IMR-90 (cell line): ENCODE measurements at regions not wholly inside any gene's neighbourhood (a gene's known extent, or its start where the extent isn't known, plus 50 kb on each side); places are given as distances from the start of the nearest gene placed in this dataset.

ENCODE experiments used
- ATAC-seq: fragments of 200-7000 bp; cut with Tn5 transposase; 2 replicates; pipeline ENCODE4 v1.9.1; 2020; ENCODE audit warnings: low read depth, mild to moderate bottlenecking, moderate library complexity
- BruUV-seq: library from RNA; stranded (reverse); fragments of 400-500 nt; replicated peaks from 2 replicates; lab custom pipeline; 2021; lab: Mats Ljungman, UMichigan
- CTCF ChIA-PET: fragments of 300-600 bp; formaldehyde crosslinking; extraction: SDS; loops from one replicate; lab custom pipeline; 2021; ENCODE audit warnings: antibody characterized with exemption; lab: Yijun Ruan, JAX
- POLR2A ChIA-PET: fragments of 300-600 bp; sonication (Branson Sonifier 250); formaldehyde crosslinking; loops from one replicate; lab custom pipeline; 2022; ENCODE audit warnings: antibody characterized with exemption; ENCODE audit not compliant: unreplicated experiment; lab: Charles Lee
- DNase-seq: peaks from one replicate; pipeline ENCODE4 v3.0.0; 2013
- H2AFZ ChIP-seq: replicated peaks from 2 replicates; pipeline ENCODE3; 2013; ENCODE audit warnings: low read length, mild to moderate bottlenecking; ENCODE audit not compliant: poor library complexity
- H2AK5ac ChIP-seq: 2 replicates; pipeline ENCODE4 v1.6.1; 2013; ENCODE audit warnings: low read depth, low read length, inconsistent platforms
- H2AK9ac ChIP-seq: replicated peaks from 2 replicates; pipeline ENCODE3; 2013; ENCODE audit warnings: mild to moderate bottlenecking, low read depth, low read length, moderate library complexity; ENCODE audit not compliant: poor library complexity
- H2BK120ac ChIP-seq: 2 replicates; pipeline ENCODE4 v1.6.1; 2013; ENCODE audit warnings: low read depth, low read length, inconsistent platforms
- H2BK15ac ChIP-seq: 3 replicates; pipeline ENCODE4 v1.6.1; 2013; ENCODE audit warnings: low read depth, low read length, inconsistent platforms
- H2BK20ac ChIP-seq: 2 replicates; pipeline ENCODE4 v1.6.1; 2013; ENCODE audit warnings: low read depth, mild to moderate bottlenecking, inconsistent platforms, low read length, moderate library complexity
- H2BK5ac ChIP-seq: 2 replicates; pipeline ENCODE4 v1.6.1; 2013; ENCODE audit warnings: mild to moderate bottlenecking, low read depth, low read length, inconsistent platforms; ENCODE audit not compliant: poor library complexity, severe bottlenecking
- H3K14ac ChIP-seq: replicated peaks from 2 replicates; pipeline ENCODE4 v1.6.1; 2013; ENCODE audit warnings: low read depth, low read length, inconsistent platforms
- H3K18ac ChIP-seq: 2 replicates; pipeline ENCODE4 v1.6.1; 2013; ENCODE audit warnings: low read depth, low read length, control low read depth
- H3K23ac ChIP-seq: 2 replicates; pipeline ENCODE4 v1.6.1; 2013; ENCODE audit warnings: low read depth, low read length, inconsistent platforms
- H3K27ac ChIP-seq: 2 replicates; pipeline ENCODE4 v1.5.1; 2013; ENCODE audit warnings: mild to moderate bottlenecking, control low read depth, low read length; ENCODE audit not compliant: insufficient read depth
- H3K27me3 ChIP-seq: 2 replicates; pipeline ENCODE4 v1.6.1; 2013; ENCODE audit warnings: low read length; ENCODE audit not compliant: control insufficient read depth, insufficient read depth
- H3K36me3 ChIP-seq: 2 replicates; pipeline ENCODE4 v1.6.1; 2013; ENCODE audit warnings: low read length, mixed read lengths; ENCODE audit not compliant: control insufficient read depth, insufficient read depth
- H3K4ac ChIP-seq: 2 replicates; pipeline ENCODE4 v1.6.1; 2013; ENCODE audit warnings: low read depth, low read length, inconsistent platforms
- H3K4me1 ChIP-seq: 2 replicates; pipeline ENCODE4 v1.6.1; 2013; ENCODE audit warnings: low read length, mixed read lengths; ENCODE audit not compliant: control insufficient read depth, insufficient read depth
- H3K4me2 ChIP-seq: 2 replicates; pipeline ENCODE4 v1.6.1; 2013; ENCODE audit warnings: low read depth, mild to moderate bottlenecking, control low read depth, low read length, moderate library complexity
- H3K4me3 ChIP-seq: 2 replicates; pipeline ENCODE4 v1.5.1; 2013; ENCODE audit warnings: low read depth, mild to moderate bottlenecking, control low read depth, low read length, moderate library complexity; ENCODE audit not compliant: insufficient read depth
- H3K56ac ChIP-seq: 2 replicates; pipeline ENCODE4 v1.6.1; 2013; ENCODE audit warnings: low read length, inconsistent platforms; ENCODE audit not compliant: insufficient read depth; ENCODE audit errors: extremely low read depth
- H3K79me1 ChIP-seq, 2 experiments: 2 replicates each; pipeline ENCODE4 v1.6.1; 2013; ENCODE audit warnings: low read length in 2 of 2, inconsistent platforms in 1 of 2, low read depth in 1 of 2
- H3K9ac ChIP-seq: 2 replicates; pipeline ENCODE4 v1.6.1; 2013; ENCODE audit warnings: low read depth, low read length, control low read depth
- H3K9me1 ChIP-seq: 2 replicates; pipeline ENCODE4 v1.6.1; 2013; ENCODE audit warnings: low read length, inconsistent platforms; ENCODE audit not compliant: insufficient read depth
- H3K9me3 ChIP-seq: 2 replicates; pipeline ENCODE4 v1.6.1; 2013; ENCODE audit warnings: low read length; ENCODE audit not compliant: control insufficient read depth, insufficient read depth
- H4K20me1 ChIP-seq: 2 replicates; pipeline ENCODE4 v1.6.1; 2013; ENCODE audit warnings: low read length, inconsistent platforms; ENCODE audit not compliant: insufficient read depth
- H4K5ac ChIP-seq: 2 replicates; pipeline ENCODE4 v1.6.1; 2013; ENCODE audit warnings: mild to moderate bottlenecking, low read depth, low read length, control low read depth
- H4K8ac ChIP-seq, 2 experiments: 2 replicates each; pipeline ENCODE4 v1.6.1; 2013; ENCODE audit warnings: low read depth in 2 of 2, low read length in 2 of 2, control low read depth in 1 of 2, inconsistent platforms in 1 of 2
- H4K91ac ChIP-seq: 2 replicates; pipeline ENCODE4 v1.6.1; 2013; ENCODE audit warnings: low read depth, low read length, inconsistent platforms; ENCODE audit not compliant: insufficient read depth
- BHLHE40 ChIP-seq: fragments of 150-350 bp; IDR thresholded peaks from 2 replicates; pipeline ENCODE4 v1.6.1; 2016; ENCODE audit warnings: mild to moderate bottlenecking, low read depth, low read length
- CEBPB ChIP-seq: IDR thresholded peaks from 2 replicates; pipeline ENCODE4 v1.6.1; 2012; ENCODE audit warnings: low read depth, low read length, improper control_type of control experiment
- CTCF ChIP-seq: conservative IDR thresholded peaks from 2 replicates; pipeline ENCODE4 v1.5.1; 2012; ENCODE audit warnings: mild to moderate bottlenecking, low read depth, low read length, improper control_type of control experiment
- FOS ChIP-seq: fragments of 150-350 bp; IDR thresholded peaks from 2 replicates; pipeline ENCODE4 v1.6.1; 2016; ENCODE audit warnings: low read depth, low read length
- MAZ ChIP-seq: IDR thresholded peaks from 2 replicates; pipeline ENCODE4 v1.6.1; 2012; ENCODE audit warnings: low read depth, mild to moderate bottlenecking, low read length, improper control_type of control experiment, moderate library complexity, borderline replicate concordance
- MXI1 ChIP-seq: IDR thresholded peaks from 2 replicates; pipeline ENCODE4 v1.6.1; 2012; ENCODE audit warnings: low read depth, mild to moderate bottlenecking, low read length, moderate library complexity, borderline replicate concordance
- NFE2L2 ChIP-seq: fragments of 150-350 bp; IDR thresholded peaks from 2 replicates; pipeline ENCODE4 v1.6.1; 2016; ENCODE audit warnings: low read depth, mild to moderate bottlenecking, low read length
- POLR2A ChIP-seq: IDR thresholded peaks from 2 replicates; pipeline ENCODE4 v1.6.1; 2012; ENCODE audit warnings: mild to moderate bottlenecking, low read depth, low read length
- RCOR1 ChIP-seq: IDR thresholded peaks from 2 replicates; pipeline ENCODE4 v1.6.1; 2012; ENCODE audit warnings: mild to moderate bottlenecking, low read length, improper control_type of control experiment; ENCODE audit not compliant: insufficient replicate concordance
- RFX5 ChIP-seq: IDR thresholded peaks from 2 replicates; pipeline ENCODE4 v1.8.0; 2012; ENCODE audit warnings: low read depth, mild to moderate bottlenecking, low read length, moderate library complexity
- USF2 ChIP-seq: fragments of 150-350 bp; IDR thresholded peaks from 2 replicates; pipeline ENCODE4 v1.6.1; 2017; ENCODE audit warnings: mild to moderate bottlenecking, antibody characterized with exemption, low read length, low read depth
- WGBS, 2 experiments: methylation state at CpG; one replicate each; pipeline versions ENCODE4 v1.1.5 to v1.1.7; 2013; ENCODE audit warnings: missing lambda C conversion rate in 2 of 2; ENCODE audit not compliant: insufficient read length in 1 of 2; ENCODE audit errors: extremely low coverage in 2 of 2; 5-methylcytosine and 5-hydroxymethylcytosine counted together
- dilution Hi-C: fragments of 300-500 bp; cut with HindIII; formaldehyde crosslinking; loops from one replicate; pipeline ENCODE4 v1.14.3; 2018; ENCODE audit warnings: low sequenced_read_pairs; ENCODE audit not compliant: unreplicated experiment
- in situ Hi-C: fragments of 300-500 bp; cut with MboI; formaldehyde crosslinking; loops from 3 replicates; pipeline ENCODE4 v1.14.3; 2019; ENCODE audit warnings: low sequenced_read_pairs, inconsistent platforms, mixed read lengths
- intact Hi-C: fragments of 100-400 bp; cut with micrococcal nuclease; formaldehyde crosslinking; loops from 2 replicates; pipeline ENCODE4 v1.10.0; 2022
- TF ChIP-seq, protein P1 (sequence below): fragments of 150-350 bp; IDR thresholded peaks from 2 replicates; pipeline ENCODE4 v1.6.1; 2016; ENCODE audit warnings: low read depth, mild to moderate bottlenecking, low read length, moderate library complexity, borderline replicate concordance

- no peaks in the 10 kb centered on the region for H3K9me1 ChIP-seq
- H3K36me3 ChIP-seq: no peaks in the 10 kb centered on the region
- POLR2A ChIA-PET: no interaction called here
- CTCF ChIA-PET: no interaction called here
- no peaks in the 10 kb centered on the region for H3K9me3 ChIP-seq
- dilution Hi-C loops (no loop called here), intact Hi-C loops (no loop called here), in situ Hi-C loops (no loop called here)
- H3K79me1 ChIP-seq: no peaks in the 10 kb centered on the region
- no peak overlapping the region for H3K14ac ChIP-seq
- H2BK120ac ChIP-seq: no peak overlapping the region
- 92% methylated on average over 2 of the region's 5 CpGs; no CpG with 5 or more reads in 1 of the 2 experiments for WGBS, 2 experiments
- no peak overlapping the region for H3K56ac ChIP-seq
- H4K91ac ChIP-seq: no peak overlapping the region
- no peak overlapping the region for H2BK20ac ChIP-seq
- H3K27me3 ChIP-seq: no peaks in the 10 kb centered on the region
- H4K5ac ChIP-seq: no peak overlapping the region
- ATAC-seq: no peak
- DNase-seq: no peak
- BruUV-seq: no TSS peak
- no peak overlapping the region for H3K18ac ChIP-seq
- no peak overlapping the region for H2AK9ac ChIP-seq
- no peak overlapping the region for H4K8ac ChIP-seq
- no peak overlapping the region for H3K23ac ChIP-seq
- no peak overlapping the region for H2BK15ac ChIP-seq
- no peak overlapping the region for H2AK5ac ChIP-seq
- H3K4ac ChIP-seq: no peak overlapping the region
- TF ChIP-seq RCOR1 (no peak), MXI1 (no peak), USF2 (no peak), MAZ (no peak), RFX5 (no peak), CTCF (no peak), BHLHE40 (no peak), CEBPB (no peak), POLR2A (no peak), NFE2L2 (no peak), FOS (no peak)
- TF ChIP-seq, protein P1, sequence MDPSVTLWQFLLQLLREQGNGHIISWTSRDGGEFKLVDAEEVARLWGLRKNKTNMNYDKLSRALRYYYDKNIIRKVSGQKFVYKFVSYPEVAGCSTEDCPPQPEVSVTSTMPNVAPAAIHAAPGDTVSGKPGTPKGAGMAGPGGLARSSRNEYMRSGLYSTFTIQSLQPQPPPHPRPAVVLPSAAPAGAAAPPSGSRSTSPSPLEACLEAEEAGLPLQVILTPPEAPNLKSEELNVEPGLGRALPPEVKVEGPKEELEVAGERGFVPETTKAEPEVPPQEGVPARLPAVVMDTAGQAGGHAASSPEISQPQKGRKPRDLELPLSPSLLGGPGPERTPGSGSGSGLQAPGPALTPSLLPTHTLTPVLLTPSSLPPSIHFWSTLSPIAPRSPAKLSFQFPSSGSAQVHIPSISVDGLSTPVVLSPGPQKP: no peak
- no peak overlapping the region for H2AFZ ChIP-seq
- no peak overlapping the region for H2BK5ac ChIP-seq
- no peak overlapping the region for H3K4me2 ChIP-seq
- H3K27ac ChIP-seq: no peak overlapping the region
- H3K9ac ChIP-seq: no peak overlapping the region
- H3K4me3 ChIP-seq: no peak overlapping the region
- no peaks in the 10 kb centered on the region for H4K20me1 ChIP-seq
- no peaks in the 10 kb centered on the region for H3K4me1 ChIP-seq
Observed at GRCh38 chr7:155244675-155245074, 53.0 kb upstream of the INSIG1 start.
